OCI-LY3 (cell line): ENCODE measurements at regions not wholly inside any gene's neighbourhood (a gene's known extent, or its start where the extent isn't known, plus 50 kb on each side); places are given as distances from the start of the nearest gene placed in this dataset.

Source experiments
- CTCF ChIP-seq: fragments of 200-600, 300-600 bp; sonication (generic); IDR thresholded peaks from 2 replicates; pipeline ENCODE4 v1.5.1; 2014; ENCODE audit warnings: antibody characterized with exemption, low read length, low read depth
- EZH2phosphoT487 ChIP-seq: fragments of 200-600 bp; shearing (Covaris generic); IDR thresholded peaks from 2 replicates; pipeline ENCODE4 v1.6.1; 2018; ENCODE audit warnings: antibody characterized with exemption, mixed run types, low read depth

- TF ChIP-seq CTCF (no peak), EZH2phosphoT487 (no peak)
These were observed 567.0 kb upstream of the GNPDA2 start for GRCh38 chr4:45293335-45293734.
